Activated CD4-positive, CD25-positive, alpha-beta regulatory T cell treated with anti-CD3 and anti-CD28 coated beads, Interleukin-2, amount 50 U/mL, for 24 hours (primary cell): ENCODE measurements at regions not wholly inside any gene's neighbourhood (a gene's known extent, or its start where the extent isn't known, plus 50 kb on each side); places are given as distances from the start of the nearest gene placed in this dataset.

Experiments
- ATAC-seq, 2 donors: fragments of 150-1000 bp; cut with Tn5 transposase; one replicate each; pipeline ENCODE4 v1.10.0; 2021; ENCODE audit warnings: mild to moderate bottlenecking in 1 of 2, moderate library complexity in 1 of 2

- no peak for ATAC-seq
Measured at GRCh38 chr2:9156483-9156882, 50.1 kb upstream of the ASAP2 start.

- no peak for ATAC-seq
Measured at GRCh38 chr2:9154061-9154460, 52.6 kb upstream of the ASAP2 start.

- ATAC-seq: no peak
Measured at GRCh38 chr2:9153643-9153980, 53.0 kb upstream of the ASAP2 start.

DNA sequence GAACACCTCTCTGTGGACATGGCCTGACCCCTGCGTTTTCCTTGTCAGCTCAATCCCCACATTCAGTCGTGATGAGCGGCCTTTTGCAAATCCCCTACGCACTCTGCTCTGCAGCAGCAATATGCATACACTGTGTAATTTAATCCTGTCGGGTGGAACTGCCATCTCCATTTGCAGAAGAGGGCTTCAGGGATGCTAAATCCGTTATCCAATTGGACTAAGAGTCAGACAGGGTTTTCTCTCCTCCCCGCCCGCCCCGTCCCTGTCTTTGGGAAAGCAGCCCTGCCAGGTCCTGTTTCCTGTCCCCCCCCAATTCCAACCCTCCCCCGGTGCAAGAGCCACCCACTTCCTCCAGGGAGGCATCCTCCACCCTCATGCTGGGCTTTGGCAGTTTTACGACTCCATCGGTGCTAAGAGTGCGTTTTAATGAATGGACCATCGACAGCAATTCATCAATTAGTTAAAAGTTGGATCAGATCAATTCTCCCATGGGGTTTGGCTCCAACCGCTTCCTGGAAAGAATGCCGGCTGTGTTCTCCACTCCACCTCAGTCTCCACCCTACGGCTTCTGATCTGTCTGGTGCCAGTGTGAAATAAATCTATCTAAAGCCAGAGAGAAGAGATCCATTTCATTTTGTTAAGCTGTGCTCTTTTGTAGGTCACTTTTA is 53.5 kb upstream of the ASAP2 start:
- ATAC-seq: no peak

DNA sequence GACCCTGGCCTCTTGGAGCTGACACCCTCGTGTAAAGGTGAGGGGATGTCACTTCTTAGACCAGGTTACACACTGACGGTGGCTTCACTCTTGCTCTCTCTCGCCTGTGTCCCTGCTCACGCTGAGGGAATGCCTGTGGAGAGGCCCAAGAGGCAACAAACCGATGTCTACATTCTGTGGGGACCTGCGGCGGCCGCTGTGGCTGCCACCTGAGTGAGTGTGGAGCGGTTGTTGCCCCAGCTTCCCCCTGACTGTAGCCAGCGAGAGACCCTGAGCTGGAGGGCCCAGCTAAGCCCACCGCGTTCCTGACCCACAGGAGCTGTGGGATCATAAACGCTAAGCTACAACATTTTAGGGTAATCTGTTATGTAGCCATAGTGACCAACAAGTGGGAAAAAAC is 55.7 kb upstream of the ASAP2 start:
- ATAC-seq: no peak

DNA sequence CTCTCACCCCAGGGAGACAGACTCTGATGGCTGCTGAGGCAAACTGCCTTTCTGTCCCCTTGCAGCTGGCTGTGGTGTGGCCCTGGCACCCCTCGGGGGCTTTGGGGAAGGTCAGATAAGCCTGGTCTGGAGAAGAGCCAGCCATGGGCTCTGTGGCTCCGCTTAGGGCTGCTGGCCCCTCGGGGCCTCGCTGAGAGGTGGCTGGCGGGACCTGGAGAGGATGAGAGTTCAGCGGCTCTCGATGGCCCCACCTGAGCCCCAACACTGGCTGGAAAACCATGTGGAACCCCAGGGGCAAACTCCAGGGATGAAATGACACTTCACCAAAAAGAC is 56.1 kb upstream of the ASAP2 start:
- ATAC-seq: no peak

DNA sequence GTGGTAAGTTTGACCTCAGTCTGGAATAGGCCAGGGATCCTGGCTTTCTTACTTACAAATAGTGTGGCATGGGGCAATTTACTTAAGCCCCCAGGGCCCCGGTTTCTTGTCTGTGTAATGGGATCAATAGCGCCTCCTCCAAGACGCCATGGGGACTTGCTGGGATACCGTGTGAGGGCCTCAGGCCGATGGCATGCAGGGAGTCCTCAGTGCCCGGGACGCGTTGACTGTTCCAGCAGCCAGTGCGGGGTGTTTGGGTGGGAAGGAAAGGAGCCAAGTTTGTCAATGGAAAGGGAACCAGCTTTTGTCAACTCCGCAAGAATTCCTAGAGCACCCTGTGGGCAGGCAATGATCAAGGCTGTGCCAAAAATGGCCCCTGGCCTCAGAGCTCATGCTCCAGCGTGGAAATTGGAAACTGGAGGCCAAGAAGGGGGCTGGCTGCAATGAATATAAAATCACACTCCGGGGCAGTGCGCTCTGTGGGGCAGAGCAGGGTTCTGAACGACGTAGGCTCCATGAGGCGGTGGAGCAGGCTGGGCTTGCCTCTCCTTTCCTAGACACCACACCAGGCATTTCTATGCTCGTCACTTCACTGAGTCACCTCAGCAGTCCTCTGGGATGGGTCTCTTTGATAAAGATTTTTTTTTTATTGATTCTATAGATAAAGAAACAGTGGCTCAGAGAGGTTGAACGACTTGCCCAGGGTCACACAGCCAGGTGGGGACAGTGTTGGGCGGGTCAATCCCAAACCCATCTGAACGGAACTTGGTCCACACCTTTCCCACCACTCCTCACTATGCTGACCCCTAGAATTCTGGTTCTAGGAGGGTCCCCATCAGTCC is 56.7 kb upstream of the ASAP2 start:
- ATAC-seq: no peak

GRCh38 chr2:9149388-9149660 is 57.3 kb upstream of the ASAP2 start:
- no peak for ATAC-seq

DNA sequence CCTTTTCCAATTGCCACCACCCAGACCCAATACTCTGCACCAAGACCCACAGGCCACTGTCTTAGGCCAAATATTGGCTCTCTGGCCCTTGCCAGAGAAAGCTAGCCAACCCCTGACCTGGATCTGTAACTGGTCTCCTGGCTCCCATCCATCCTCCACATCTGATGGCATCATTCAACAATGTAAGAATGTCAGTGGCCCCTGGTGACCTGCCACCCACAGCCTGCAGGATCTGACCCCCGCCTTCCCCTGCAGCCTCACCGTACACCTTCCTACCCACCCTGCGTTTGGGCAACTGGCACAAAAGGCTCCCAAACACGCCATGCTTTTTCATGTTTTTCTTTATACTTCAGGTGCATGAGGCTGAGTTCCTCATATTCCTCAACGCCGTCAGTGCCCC is 60.0 kb upstream of the ASAP2 start:
- no peak for ATAC-seq

DNA sequence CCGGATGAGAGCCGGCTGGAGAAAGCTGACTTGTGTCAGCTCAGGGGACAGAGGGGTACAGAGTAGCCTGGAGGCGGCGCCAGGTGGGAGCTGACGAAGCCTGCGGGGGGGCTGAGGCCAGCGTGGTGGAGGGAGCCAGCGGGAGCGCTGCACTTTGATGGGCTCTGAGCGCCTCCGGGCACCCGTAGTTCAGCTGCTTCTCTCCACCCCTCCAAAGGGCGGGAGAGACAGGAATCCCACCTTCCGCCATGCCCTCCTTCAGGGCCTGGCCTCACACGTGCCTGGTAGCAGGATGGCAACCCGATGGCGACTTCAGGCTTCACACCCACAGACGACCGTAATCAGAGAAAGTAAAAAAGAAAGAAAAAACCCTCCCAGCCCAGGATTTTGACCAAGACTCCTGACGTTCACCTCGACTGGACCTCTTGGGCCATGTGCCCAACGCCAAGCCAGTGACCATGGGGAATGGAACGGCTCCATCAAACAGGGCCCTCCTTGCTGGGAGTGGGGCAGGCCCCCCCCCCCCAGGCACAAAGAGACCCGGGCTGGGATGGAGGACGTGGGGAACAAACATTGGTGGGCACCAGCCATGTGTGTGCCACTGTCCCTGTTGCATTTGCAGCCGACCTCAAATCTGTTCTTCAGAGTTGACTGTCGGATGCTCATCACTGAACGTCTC is 60.7 kb upstream of the ASAP2 start:
- ATAC-seq: no peak

DNA sequence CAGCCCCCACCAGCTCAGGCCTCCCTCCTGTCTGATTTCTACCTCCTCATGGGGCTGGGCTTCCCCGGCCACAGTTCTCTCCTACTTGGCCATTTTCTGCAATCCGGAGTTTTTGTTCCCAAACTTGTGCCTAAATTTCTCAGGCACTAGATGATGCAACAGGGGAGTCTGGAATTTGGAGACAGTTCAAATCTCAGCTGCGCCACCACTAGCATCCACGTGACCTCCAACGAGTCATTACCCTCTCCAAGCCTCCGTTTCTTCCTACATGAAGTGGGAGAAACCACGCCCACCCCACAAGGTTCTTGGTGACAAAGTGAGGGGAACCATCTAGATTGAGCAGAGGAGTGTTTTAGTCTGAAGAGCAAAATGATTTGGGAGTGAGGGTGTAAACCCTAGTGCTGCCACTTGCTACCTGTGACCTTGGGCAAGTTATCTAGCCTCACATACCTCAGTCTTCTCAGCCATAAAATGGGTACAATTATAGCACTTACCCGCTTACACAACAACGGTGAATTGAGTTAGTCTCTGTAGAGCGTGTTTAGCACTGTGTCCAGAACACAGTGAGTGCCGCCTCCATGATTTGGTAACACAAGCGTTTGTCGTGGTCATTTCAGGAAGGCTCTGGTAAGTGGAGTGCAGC is 61.4 kb upstream of the ASAP2 start:
- no peak for ATAC-seq

DNA sequence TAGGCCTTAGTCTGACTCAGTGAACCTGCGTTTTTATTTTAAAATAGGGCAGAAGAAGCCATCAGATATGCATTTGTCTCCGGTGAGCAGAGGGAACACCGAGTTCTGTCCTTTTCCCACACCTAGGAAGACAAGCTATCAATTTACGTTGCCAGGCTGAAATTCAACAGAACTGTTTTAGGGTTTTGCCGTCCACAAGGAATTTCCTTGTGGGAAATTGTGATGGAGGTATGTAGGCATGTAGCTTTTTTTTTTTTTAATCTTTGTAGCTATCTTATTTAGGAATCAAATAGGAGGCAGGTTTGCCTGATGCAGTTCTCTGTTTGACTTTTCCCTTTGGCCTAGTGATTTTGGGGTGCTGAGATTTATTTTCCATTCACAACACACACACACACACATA is 62.0 kb upstream of the ASAP2 start:
- no peak for ATAC-seq

DNA sequence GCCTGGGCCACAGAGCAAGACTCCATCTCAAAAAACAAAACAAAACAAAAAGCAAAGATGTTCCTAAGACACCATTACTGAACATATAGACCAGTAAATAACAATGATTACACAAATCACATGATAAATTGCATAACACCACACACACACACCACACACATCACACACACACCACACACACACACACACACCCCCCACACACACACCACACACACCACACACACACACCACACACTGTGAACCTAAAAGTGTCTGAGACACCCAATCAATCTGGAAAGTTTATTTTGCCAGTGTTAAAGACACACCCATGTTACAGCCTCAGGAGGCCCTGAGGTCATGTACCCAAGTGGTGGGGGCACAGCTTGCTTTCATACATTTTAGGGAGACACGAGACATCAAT is 62.6 kb upstream of the ASAP2 start:
- no peak for ATAC-seq

DNA sequence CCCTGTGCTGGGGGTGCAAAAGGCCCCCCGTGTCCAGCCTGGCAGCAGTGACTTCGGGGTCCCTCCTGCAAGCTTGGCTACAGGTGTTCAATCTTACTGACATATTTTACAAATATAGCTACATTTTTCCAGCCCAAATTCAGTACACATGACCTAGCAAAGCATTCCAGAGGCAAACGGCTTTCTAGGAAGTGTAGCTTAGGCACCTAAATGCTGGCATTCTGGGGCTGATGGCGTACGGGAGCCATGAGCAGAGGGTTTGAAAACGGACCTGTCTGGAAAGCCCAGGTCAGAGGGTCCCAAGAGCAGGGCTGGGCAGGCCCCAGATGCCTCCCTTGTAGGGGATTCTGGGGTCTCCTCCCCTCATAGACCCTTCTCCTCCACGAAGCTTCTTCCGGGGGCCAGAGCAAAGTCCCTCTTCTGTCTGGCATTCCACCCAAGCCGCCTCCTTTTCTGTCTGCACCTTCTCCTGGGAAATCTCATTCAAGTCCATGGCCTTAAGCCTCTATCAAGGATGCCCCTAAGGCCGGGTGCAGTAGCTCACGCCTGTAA is 63.3 kb upstream of the ASAP2 start:
- no peak for ATAC-seq

DNA sequence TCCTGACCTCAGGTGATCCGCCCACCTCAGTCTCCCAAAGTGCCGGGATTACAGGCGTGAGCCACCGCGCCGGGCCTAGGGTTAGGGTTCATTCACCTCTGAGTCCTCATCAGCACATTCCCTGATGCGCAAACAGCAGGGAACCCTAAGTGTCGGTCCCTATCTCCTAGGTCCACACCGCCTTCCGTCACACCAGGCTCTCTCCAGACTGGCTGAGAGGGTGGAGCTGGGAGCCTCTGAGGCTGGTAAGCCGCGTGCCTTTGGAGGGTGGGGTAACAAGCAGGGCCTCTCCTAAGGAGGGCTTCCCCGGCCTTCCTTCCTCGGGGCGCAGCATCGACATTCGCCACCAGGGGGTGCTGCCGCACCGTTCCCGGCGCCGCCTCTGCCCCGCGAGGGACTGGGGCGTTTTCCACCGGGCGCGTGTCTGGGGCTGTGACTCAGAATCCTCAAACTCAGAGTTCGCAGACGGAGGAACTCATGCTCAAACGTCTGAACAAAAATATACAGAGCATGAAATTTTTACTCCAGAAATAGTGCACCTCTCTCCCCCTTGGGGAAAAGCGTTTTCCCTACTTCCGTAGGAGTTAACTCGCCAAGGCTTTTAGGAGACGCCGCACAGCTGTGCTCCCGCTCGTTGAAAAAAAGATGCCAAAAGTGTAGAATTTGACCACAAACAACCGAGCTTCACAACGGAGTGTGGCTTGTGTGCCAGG is 63.9 kb upstream of the ASAP2 start:
- peak; percentile 89 to 93 for ATAC-seq

DNA sequence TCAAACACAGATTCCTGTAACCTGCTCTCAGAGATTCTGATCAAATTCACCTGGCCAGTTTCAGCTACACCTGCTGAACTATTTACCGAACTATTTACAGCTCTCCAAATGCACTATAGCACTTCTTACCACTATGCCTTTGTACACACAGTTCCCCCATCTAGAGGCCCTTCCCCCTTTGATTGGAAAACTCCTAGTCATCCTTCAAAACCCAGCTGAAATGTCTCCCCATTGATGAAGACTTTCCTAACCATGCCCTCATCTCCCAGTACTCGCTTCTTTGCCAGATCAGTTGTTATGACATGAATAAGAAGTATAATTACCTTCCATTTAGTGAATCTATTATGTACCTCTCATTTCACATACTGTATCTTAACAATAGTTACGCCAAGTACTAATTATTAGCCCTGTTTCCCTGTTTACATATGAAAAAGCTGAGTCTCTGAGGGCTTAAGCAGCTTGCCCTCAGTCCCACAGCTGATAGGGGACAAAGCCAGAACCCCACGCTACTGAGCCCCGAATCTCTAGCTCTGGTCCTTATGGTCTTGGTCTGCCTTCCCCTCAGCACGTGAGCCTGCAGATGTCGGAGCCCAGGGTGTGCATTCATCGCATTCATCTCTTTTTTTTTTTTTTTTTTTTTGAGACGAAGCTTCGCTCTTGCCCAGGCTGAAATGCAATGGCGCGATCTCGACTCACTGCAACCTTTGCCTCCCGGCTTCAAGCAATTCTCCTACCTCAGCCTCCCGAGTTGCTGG is 64.7 kb upstream of the ASAP2 start:
- no peak for ATAC-seq

DNA sequence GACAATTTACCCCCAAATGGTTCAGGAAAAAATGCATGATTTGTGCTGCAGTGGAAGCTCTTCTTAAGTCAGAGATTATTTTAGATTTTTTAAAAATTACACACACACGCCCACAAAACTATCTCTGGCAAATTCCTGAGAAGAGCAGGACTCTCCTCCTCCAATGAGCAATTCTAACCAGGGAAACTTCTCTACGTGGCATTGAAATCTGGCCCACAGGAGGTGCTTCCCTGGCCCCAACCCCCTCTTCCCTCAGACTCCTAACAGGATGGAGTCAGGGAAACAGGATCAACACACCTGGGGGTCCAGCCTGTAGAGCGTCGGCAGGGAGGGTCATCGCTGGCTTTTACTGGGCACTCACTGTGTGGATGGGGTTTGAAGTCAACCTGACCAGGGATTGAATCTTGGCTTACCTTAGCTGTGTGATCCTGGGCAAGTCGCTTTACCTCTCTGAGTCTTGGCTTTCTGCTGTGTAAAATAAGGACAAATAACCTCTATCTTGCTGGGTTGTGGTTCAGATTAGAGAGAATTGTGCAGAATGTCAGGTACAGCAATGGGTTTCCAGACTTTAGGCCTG is 65.4 kb upstream of the ASAP2 start:
- no peak for ATAC-seq

- ATAC-seq: no peak
Measured at GRCh38 chr2:9140645-9141044, 66.0 kb upstream of the ASAP2 start.

DNA sequence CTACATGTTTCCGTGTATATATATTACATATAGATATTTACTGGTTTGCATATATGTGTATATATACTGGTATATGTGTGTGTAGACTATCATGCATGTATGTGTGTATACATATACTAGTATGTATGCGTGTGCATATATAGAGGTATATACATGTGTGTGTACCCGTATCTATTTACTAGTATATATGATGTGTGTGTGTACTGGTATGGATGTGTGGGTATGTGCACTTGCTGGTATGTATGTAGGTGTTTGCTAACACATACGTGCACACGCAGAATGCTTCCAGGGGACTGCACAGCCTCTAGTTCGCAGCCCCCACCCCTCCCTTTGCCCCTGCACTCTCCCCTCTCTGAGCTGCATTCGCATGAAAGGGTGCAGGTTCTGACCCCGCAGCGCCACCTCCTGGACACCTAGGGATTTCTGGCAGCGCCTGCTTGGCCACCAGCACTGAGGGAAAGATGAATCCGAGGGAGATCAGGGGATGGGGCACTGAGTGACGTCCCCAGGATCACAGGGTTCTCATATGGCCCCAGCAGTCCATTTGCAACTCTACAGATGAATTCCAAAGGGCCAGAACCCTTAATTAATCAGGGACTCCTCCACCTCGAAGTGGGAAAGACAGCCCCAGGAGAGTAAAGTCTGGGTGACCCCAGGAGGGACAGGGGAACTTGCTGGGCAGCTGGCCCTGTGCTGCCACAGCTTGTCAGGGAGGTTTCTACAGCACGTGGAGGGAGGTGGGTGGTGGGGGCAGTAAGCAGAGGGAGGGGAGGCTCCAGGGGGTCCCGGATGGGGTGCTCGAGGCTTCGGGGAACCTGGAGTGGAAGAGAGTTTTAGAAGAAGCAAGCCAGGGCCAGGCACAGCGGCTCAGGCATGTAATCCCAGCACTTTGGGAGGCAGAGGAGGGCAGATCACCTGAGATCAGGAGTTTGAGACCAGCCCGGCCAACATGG is 66.8 kb upstream of the ASAP2 start:
- no peak for ATAC-seq

DNA sequence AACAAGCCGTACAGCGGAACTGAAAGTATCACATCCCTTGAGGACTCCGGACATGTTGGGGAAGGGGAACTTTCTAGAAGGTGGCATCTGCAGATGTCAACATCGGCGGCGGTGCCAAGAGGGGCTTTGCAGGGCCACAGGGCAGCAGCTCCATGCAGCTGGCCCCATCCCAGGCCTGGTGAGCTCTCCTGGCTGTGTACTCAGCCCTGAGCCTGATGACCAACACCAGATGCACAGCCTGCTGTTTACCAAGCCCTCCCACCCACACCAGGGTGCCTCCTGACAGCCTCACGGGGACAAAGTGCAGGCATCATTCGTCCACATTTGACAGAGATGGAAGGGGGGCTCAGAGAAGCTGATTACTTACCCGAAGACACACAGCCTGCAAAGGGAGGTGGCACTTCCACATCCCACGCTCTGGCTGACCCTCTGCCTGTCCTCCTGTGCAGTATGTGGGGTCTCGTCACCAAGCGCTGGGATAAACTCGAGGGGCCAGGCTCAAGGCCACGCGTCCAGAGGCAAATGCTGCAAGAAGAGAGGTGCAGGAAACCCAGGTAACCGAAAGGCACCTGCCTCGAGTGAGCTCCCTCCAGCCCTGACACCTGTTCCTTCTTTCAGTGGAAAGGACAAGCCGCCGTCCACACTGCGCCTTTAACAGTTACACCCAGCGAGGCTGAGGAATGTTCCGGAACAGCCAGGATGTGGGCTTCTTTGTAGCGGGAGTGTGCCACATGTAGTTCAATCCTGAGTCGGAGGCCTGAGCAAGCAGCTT is 69.0 kb upstream of the ASAP2 start:
- no peak for ATAC-seq
